ENCODE measurements at regions not wholly inside any gene's neighbourhood (a gene's known extent, or its start where the extent isn't known, plus 50 kb on each side); places are given as distances from the start of the nearest gene placed in this dataset.

DNA sequence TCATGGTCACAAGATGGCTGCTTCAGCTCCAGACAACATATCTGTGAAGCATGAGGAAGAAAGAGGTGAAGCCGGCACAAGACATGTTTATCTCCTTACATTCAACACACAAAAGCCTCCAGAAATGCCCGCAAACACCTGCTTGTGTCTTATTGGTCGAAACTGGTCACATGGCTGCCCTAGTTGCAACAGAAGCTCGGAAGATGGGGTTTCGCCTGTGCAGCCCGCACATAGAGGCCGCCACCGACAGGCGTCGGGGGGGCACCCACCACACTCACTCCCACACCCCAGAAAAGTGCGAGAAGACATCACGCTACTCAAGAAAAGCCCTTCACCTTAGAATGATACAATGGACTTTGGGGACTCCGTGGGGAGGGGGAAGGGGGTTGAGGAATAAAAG, 63.0 kb upstream of the MGMT start:
- DNase-seq (ENCODE audit: low read depth): no peak

- DNase-seq (ENCODE audit: low read depth): no peak
Observed at GRCh38 chr10:129405389-129405788, 61.7 kb upstream of the MGMT start.

- no peak for DNase-seq (ENCODE audit: low read depth)
Observed at GRCh38 chr10:129410688-129411392, 56.2 kb upstream of the MGMT start.

DNA sequence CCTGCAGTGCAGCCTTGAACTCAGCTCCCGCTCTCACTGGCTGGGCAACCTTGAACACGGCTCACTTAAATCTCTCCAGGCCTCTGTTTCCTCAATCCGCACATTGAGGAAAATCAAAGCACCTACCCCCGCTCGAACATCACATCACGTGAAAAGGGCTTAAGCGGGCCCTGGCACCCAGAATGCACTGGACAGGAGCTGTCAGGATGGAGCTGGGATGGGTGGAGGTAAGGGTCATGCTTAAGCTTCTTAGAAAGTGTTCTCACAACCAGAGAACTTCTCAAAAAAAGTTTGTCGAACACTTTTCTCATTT, 55.7 kb upstream of the MGMT start:
- DNase-seq (ENCODE audit: low read depth): no peak

- no peak for DNase-seq (ENCODE audit: low read depth)
Observed at GRCh38 chr10:129411772-129412171, 55.3 kb upstream of the MGMT start.

DNA sequence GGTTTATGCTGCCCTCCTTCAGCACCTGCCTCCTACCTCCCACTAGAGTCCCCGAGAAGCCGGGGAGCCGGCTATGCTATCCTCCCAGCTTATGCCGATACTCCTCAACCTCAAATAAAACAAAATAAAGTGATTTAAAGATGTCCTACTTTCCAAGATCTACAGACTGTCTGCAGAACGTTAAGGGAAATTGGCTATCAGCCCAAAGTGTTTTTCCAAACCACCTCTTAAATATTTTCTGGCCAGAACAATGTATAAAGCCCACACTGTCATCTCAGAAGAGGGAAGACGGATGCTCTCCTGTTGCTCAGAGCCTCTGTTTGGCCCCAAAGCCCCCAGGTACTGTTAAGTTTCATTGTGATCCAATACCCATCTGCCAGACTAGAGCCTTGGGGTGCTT, 54.0 kb upstream of the MGMT start:
- no peak for DNase-seq (ENCODE audit: low read depth)

- DNase-seq (ENCODE audit: low read depth): no peak
Observed at GRCh38 chr10:129415215-129416140, 51.6 kb upstream of the MGMT start.

GRCh38 chr10:129416155-129416554, 50.9 kb upstream of the MGMT start:
- no peak for DNase-seq (ENCODE audit: low read depth)

- no peak for DNase-seq (ENCODE audit: low read depth)
Observed at GRCh38 chr10:129416956-129417765, 49.9 kb upstream of the MGMT start.
